Testis (tissue), 2 donors: ENCODE measurements at regions not wholly inside any gene's neighbourhood (a gene's known extent, or its start where the extent isn't known, plus 50 kb on each side); places are given as distances from the start of the nearest gene placed in this dataset.
"Not testable (repeated sequence)": the region's sequence is repeated elsewhere in the genome, so short reads cannot be mapped to it uniquely, and the experiment has no call there.

Source experiments
- DNase-seq: peaks from one replicate; pipeline ENCODE4 v3.0.0-alpha.2; 2019
- H3K27ac ChIP-seq, 2 donors: fragments of 200-600 bp; sonication (generic); one replicate each; pipeline ENCODE4 v1.5.1; 2019
- H3K27me3 ChIP-seq: fragments of 200-600 bp; sonication (generic); one replicate; pipeline ENCODE4 v1.5.1; 2019
- H3K36me3 ChIP-seq: fragments of 200-600 bp; sonication (generic); one replicate; pipeline ENCODE4 v1.5.1; 2017; ENCODE audit warnings: low read depth; ENCODE audit errors: missing control alignments
- H3K4me1 ChIP-seq: fragments of 200-600 bp; sonication (generic); one replicate; pipeline ENCODE4 v1.5.1; 2019
- H3K4me3 ChIP-seq, 2 donors: fragments of 200-600 bp; sonication (generic); one replicate each; pipeline ENCODE4 v1.5.1; 2017 to 2019
- H3K9me3 ChIP-seq: fragments of 200-600 bp; sonication (generic); one replicate; pipeline ENCODE4 v1.5.1; 2017
- POLR2A ChIP-seq: fragments of 450-650 bp; IDR thresholded peaks from one replicate; pipeline ENCODE4 v1.6.1; 2017; ENCODE audit warnings: antibody characterized with exemption, mild to moderate bottlenecking, moderate library complexity
- WGBS, 2 donors: methylation state at CpG; one replicate each; pipeline ENCODE4 v1.1.5; 2018; 5-methylcytosine and 5-hydroxymethylcytosine counted together
- intact Hi-C: fragments of 100-400 bp; cut with DNase I; formaldehyde crosslinking; loops from one replicate; pipeline ENCODE4 v1.15.1; 2023; ENCODE audit warnings: low total_unique reads
- TF ChIP-seq, protein P1 (sequence below), 3 experiments: fragments of 450-650 bp in 2 of 3; fragments of 200-600 bp in 1 of 3; sonication (generic) in 1 of 3; IDR thresholded peaks; one replicate each; pipeline ENCODE4 v1.5.1; 2016 to 2019; ENCODE audit warnings: antibody characterized with exemption in 3 of 3, mild to moderate bottlenecking in 2 of 3, moderate library complexity in 1 of 3

- TF ChIP-seq, protein P1, sequence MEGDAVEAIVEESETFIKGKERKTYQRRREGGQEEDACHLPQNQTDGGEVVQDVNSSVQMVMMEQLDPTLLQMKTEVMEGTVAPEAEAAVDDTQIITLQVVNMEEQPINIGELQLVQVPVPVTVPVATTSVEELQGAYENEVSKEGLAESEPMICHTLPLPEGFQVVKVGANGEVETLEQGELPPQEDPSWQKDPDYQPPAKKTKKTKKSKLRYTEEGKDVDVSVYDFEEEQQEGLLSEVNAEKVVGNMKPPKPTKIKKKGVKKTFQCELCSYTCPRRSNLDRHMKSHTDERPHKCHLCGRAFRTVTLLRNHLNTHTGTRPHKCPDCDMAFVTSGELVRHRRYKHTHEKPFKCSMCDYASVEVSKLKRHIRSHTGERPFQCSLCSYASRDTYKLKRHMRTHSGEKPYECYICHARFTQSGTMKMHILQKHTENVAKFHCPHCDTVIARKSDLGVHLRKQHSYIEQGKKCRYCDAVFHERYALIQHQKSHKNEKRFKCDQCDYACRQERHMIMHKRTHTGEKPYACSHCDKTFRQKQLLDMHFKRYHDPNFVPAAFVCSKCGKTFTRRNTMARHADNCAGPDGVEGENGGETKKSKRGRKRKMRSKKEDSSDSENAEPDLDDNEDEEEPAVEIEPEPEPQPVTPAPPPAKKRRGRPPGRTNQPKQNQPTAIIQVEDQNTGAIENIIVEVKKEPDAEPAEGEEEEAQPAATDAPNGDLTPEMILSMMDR (IDR thresholded peaks at IDR 0.05) = no peak
- TF ChIP-seq POLR2A = no peak
- no peaks in the 10 kb centered on the region for H3K9me3 ChIP-seq
- H3K27ac ChIP-seq = no peak overlapping the region
- H3K36me3 ChIP-seq = no peaks in the 10 kb centered on the region
- intact Hi-C loops = no loop called here
- WGBS, 2 donors = 83 to 93% methylated on average over 1 of the region's 1 CpG
- no peak for DNase-seq
- no peaks in the 10 kb centered on the region for H3K4me1 ChIP-seq
- no peak overlapping the region for H3K4me3 ChIP-seq
- no peaks in the 10 kb centered on the region for H3K27me3 ChIP-seq
Measured at GRCh38 chr9:93771276-93771675, 183.9 kb downstream of the BARX1 start.

- H3K4me1 ChIP-seq = no peaks in the 10 kb centered on the region
- H3K36me3 ChIP-seq = no peaks in the 10 kb centered on the region
- H3K27ac ChIP-seq = no peak overlapping the region
- intact Hi-C loops = no loop called here
- 68 to 69% methylated on average over 3 of the region's 3 CpGs for WGBS, 2 donors
- no peak for DNase-seq
- TF ChIP-seq, protein P1 (IDR thresholded peaks at IDR 0.05) = no peak
- TF ChIP-seq POLR2A = no peak
- H3K27me3 ChIP-seq = no peaks in the 10 kb centered on the region
- no peak overlapping the region for H3K4me3 ChIP-seq
- H3K9me3 ChIP-seq = no peaks in the 10 kb centered on the region
Measured at GRCh38 chr9:93761822-93762221, 185.4 kb downstream of the PHF2 start.

DNA sequence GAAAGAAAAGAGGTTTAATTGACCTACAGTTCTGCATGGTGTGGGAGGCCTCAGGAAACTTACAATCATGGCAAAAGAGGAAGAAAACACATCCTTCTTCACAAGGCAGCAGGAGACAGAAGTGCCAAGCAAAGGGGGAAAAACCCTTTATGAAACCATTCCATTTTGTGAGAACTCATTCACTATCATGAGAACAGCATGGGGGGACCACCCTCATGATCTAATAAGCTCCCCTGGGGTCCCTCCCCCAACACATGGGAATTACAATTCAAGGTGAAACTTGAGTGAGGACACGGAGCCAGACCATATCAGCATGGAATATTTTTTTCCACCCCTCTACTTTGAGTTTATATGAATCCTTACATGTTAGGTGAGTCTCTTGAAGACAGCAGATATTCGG lies 173.7 kb downstream of the PHF2 start:
- DNase-seq = no peak
- H3K36me3 ChIP-seq = no peaks in the 10 kb centered on the region
- intact Hi-C loops = no loop called here
- H3K4me1 ChIP-seq = no peaks in the 10 kb centered on the region
- H3K9me3 ChIP-seq = no peaks in the 10 kb centered on the region
- no peak for TF ChIP-seq POLR2A
- TF ChIP-seq, protein P1 (IDR thresholded peaks at IDR 0.05) = no peak
- H3K27ac ChIP-seq = no peak overlapping the region
- H3K4me3 ChIP-seq = no peak overlapping the region
- 64 to 65% methylated on average over 2 of the region's 2 CpGs for WGBS, 2 donors
- no peaks in the 10 kb centered on the region for H3K27me3 ChIP-seq

GRCh38 chr9:93748827-93749226 lies 172.4 kb downstream of the PHF2 start:
- H3K9me3 ChIP-seq, H3K36me3 ChIP-seq, H3K27me3 ChIP-seq, H3K4me3 ChIP-seq, H3K27ac ChIP-seq, intact Hi-C loops, H3K4me1 ChIP-seq, DNase-seq: not testable (repeated sequence)
- 88 to 90% methylated on average over 1 of the region's 1 CpG for WGBS, 2 donors

GRCh38 chr9:93731963-93732362 lies 155.6 kb downstream of the PHF2 start:
- H3K4me1 ChIP-seq = no peaks in the 10 kb centered on the region
- no peak for TF ChIP-seq POLR2A
- TF ChIP-seq, protein P1 (IDR thresholded peaks at IDR 0.05) = no peak

More at GRCh38 chr9:93731963-93732362, 155.6 kb downstream of the PHF2 start:
- intact Hi-C loops = no loop called here
- Histone ChIP-seq H3K27me3 (no peaks in the 10 kb centered on the region), H3K36me3 (no peaks in the 10 kb centered on the region), H3K9me3 (no peaks in the 10 kb centered on the region), H3K4me3 (no peak overlapping the region), H3K27ac (no peak overlapping the region)
- WGBS, 2 donors = 59 to 68% methylated on average over 1 of the region's 1 CpG
- no peak for DNase-seq
